GM12878 (cell line): ENCODE measurements at regions not wholly inside any gene's neighbourhood (a gene's known extent, or its start where the extent isn't known, plus 50 kb on each side); places are given as distances from the start of the nearest gene placed in this dataset.

Experiments used
- ATAC-seq: fragments of 200-7000 bp; cut with Tn5 transposase; 3 replicates; pipeline ENCODE4 v1.9.1; 2020; ENCODE audit warnings: mild to moderate bottlenecking, moderate library complexity
- BruUV-seq: library from RNA; stranded (reverse); fragments of 400-500 nt; replicated peaks from 2 replicates; lab custom pipeline; 2021; lab: Mats Ljungman, UMichigan
- CTCF ChIA-PET: fragments of 300-600 bp; sonication (Branson Sonifier 250); formaldehyde crosslinking; extraction: SDS; loops from one replicate; lab custom pipeline; 2021; ENCODE audit warnings: inconsistent platforms; lab: Yijun Ruan, JAX
- POLR2A ChIA-PET: fragments of 350-600 bp; formaldehyde crosslinking; extraction: SDS; loops from one replicate; lab custom pipeline; 2021; ENCODE audit warnings: inconsistent platforms; lab: Charles Lee
- RAD21 ChIA-PET: fragments of 300-600 bp; sonication (Branson Sonifier 250); formaldehyde crosslinking; loops from one replicate; lab custom pipeline; 2023; ENCODE audit warnings: antibody characterized with exemption; ENCODE audit not compliant: unreplicated experiment; lab: Charles Lee
- SMC1A ChIA-PET: fragments of 300-600 bp; sonication (Branson Sonifier 250); formaldehyde crosslinking; loops from one replicate; lab custom pipeline; 2023; ENCODE audit not compliant: unreplicated experiment, uncharacterized antibody; lab: Charles Lee
- DNase-seq: peaks from one replicate; pipeline ENCODE4 v3.0.0-alpha.2; 2011; ENCODE audit warnings: low read depth, low spot score
- FAIRE-seq: peaks from 3 replicates; lab custom pipeline; 2011; peaks lifted over from hg19 to GRCh38; lab: Jason Lieb, UNC
- H2AFZ ChIP-seq: 2 replicates; pipeline ENCODE4 v1.6.0; 2011; ENCODE audit warnings: low read depth, low read length, control low read depth; ENCODE audit not compliant: control insufficient read depth
- H3K27ac ChIP-seq: 2 replicates; pipeline ENCODE4 v1.5.1; 2011; ENCODE audit warnings: control low read depth; ENCODE audit not compliant: control insufficient read depth, insufficient read depth
- H3K27me3 ChIP-seq, 2 experiments: replicated peaks in 1 of 2; 2 replicates each; pipeline versions ENCODE4 v1.6.0 to v1.6.1; 2011; ENCODE audit warnings: low read length in 1 of 2; ENCODE audit not compliant: control insufficient read depth in 2 of 2, insufficient read depth in 2 of 2
- H3K36me3 ChIP-seq, 2 experiments: 2 replicates each; pipeline ENCODE4 v1.5.1; 2011; ENCODE audit warnings: low read length in 1 of 2; ENCODE audit not compliant: control insufficient read depth in 2 of 2, insufficient read depth in 2 of 2
- H3K4me1 ChIP-seq: 2 replicates; pipeline ENCODE4 v1.6.1; 2011; ENCODE audit warnings: mild to moderate bottlenecking, low read length, moderate library complexity, mixed read lengths; ENCODE audit not compliant: control insufficient read depth, insufficient read depth
- H3K4me2 ChIP-seq: 2 replicates; pipeline ENCODE4 v1.6.0; 2011; ENCODE audit warnings: control low read depth; ENCODE audit not compliant: control insufficient read depth, insufficient read depth
- H3K4me3 ChIP-seq: fragments of 200-600 bp; sonication (generic); 2 replicates; pipeline ENCODE4 v1.5.1; 2016
- H3K79me2 ChIP-seq: 2 replicates; pipeline ENCODE4 v1.6.0; 2011; ENCODE audit warnings: low read length; ENCODE audit not compliant: control insufficient read depth, insufficient read depth
- H3K9ac ChIP-seq: 2 replicates; pipeline ENCODE4 v1.8.0; 2011; ENCODE audit warnings: low read length, control low read depth, mixed read lengths; ENCODE audit not compliant: control insufficient read depth, insufficient read depth
- H3K9me3 ChIP-seq: replicated peaks from 3 replicates; pipeline ENCODE4 v1.5.1; 2011; ENCODE audit warnings: mild to moderate bottlenecking, low read length; ENCODE audit not compliant: control insufficient read depth, insufficient read depth
- H4K20me1 ChIP-seq: 2 replicates; pipeline ENCODE4 v1.6.0; 2011; ENCODE audit not compliant: control insufficient read depth, insufficient read depth
- ATF2 ChIP-seq: IDR thresholded peaks from 2 replicates; pipeline ENCODE4 v1.6.1; 2012; ENCODE audit warnings: low read length, inconsistent platforms
- BCL11A ChIP-seq: IDR thresholded peaks from 2 replicates; pipeline ENCODE4 v1.6.1; 2011; ENCODE audit warnings: low read depth, low read length
- CREM ChIP-seq: IDR thresholded peaks from 2 replicates; pipeline ENCODE4 v1.6.1; 2014; ENCODE audit warnings: antibody characterized with exemption, low read depth
- E2F8 ChIP-seq: fragments of 450-650 bp; IDR thresholded peaks from 2 replicates; pipeline ENCODE4 v1.6.1; 2018; ENCODE audit warnings: mild to moderate bottlenecking, low read depth, moderate library complexity; ENCODE audit not compliant: partially characterized antibody
- EED ChIP-seq: sonication (generic); IDR thresholded peaks from 2 replicates; pipeline ENCODE4 v1.6.1; 2016; ENCODE audit warnings: antibody characterized with exemption, low read depth
- IKZF2 ChIP-seq, 2 experiments: fragments of 450-650 bp; IDR thresholded peaks; 2 replicates each; pipeline ENCODE4 v1.6.1; 2017; ENCODE audit warnings: mild to moderate bottlenecking in 2 of 2, moderate library complexity in 2 of 2
- IRF4 ChIP-seq: IDR thresholded peaks from 2 replicates; pipeline ENCODE4 v1.6.1; 2011; ENCODE audit warnings: low read depth, low read length
- MEF2B ChIP-seq: fragments of 450-650 bp; IDR thresholded peaks from 2 replicates; pipeline ENCODE4 v1.6.1; 2018; ENCODE audit warnings: mild to moderate bottlenecking, moderate library complexity; ENCODE audit not compliant: partially characterized antibody, poor library complexity, severe bottlenecking
- NFIC ChIP-seq: IDR thresholded peaks from 2 replicates; pipeline ENCODE4 v1.6.1; 2012; ENCODE audit warnings: low read depth, mild to moderate bottlenecking, inconsistent platforms, low read length, moderate library complexity
- PKNOX1 ChIP-seq: fragments of 450-650 bp; IDR thresholded peaks from 2 replicates; pipeline ENCODE4 v1.6.1; 2016; ENCODE audit warnings: mild to moderate bottlenecking
- RAD21 ChIP-seq: IDR thresholded peaks from 2 replicates; pipeline ENCODE4 v1.6.1; 2011; ENCODE audit warnings: mild to moderate bottlenecking, low read depth, low read length, moderate library complexity; ENCODE audit not compliant: insufficient read depth
- RFX5 ChIP-seq: IDR thresholded peaks from 2 replicates; pipeline ENCODE4 v1.6.1; 2011; ENCODE audit warnings: low read depth, low read length, improper control_type of control experiment
- RUNX3 ChIP-seq: IDR thresholded peaks from 2 replicates; pipeline ENCODE4 v1.6.1; 2012; ENCODE audit warnings: low read length, inconsistent platforms
- SIX5 ChIP-seq: IDR thresholded peaks from 2 replicates; pipeline ENCODE4 v1.6.1; 2011; ENCODE audit warnings: mild to moderate bottlenecking, low read depth, low read length, moderate library complexity; ENCODE audit not compliant: severe bottlenecking
- SMARCA5 ChIP-seq: fragments of 450-650 bp; IDR thresholded peaks from 2 replicates; pipeline ENCODE4 v1.6.1; 2017; ENCODE audit warnings: mild to moderate bottlenecking
- TCF7 ChIP-seq: IDR thresholded peaks from 2 replicates; pipeline ENCODE4 v1.6.1; 2014; ENCODE audit warnings: antibody characterized with exemption, borderline replicate concordance
- ZNF384 ChIP-seq: IDR thresholded peaks from 2 replicates; pipeline ENCODE4 v1.6.1; 2012; ENCODE audit warnings: low read depth, mild to moderate bottlenecking, low read length, improper control_type of control experiment, borderline replicate concordance
- WGBS: methylation state at CpG from one replicate; pipeline ENCODE4 v1.1.6; 2016; ENCODE audit warnings: low lambda C conversion rate; ENCODE audit not compliant: insufficient replicate concordance, insufficient coverage; ENCODE audit errors: missing lambda C conversion rate; 5-methylcytosine and 5-hydroxymethylcytosine counted together
- in situ Hi-C: fragments of 300-500 bp; cut with MboI; formaldehyde crosslinking; loops from 9 replicates; pipeline ENCODE4 v1.14.3; 2018; ENCODE audit warnings: mixed read lengths
- intact Hi-C: fragments of 100-400 bp; cut with micrococcal nuclease; formaldehyde crosslinking; loops from one replicate; pipeline ENCODE4 v1.14.2; 2022; ENCODE audit not compliant: unreplicated experiment

GRCh38 chr4:36990128-36990872, 254.2 kb upstream of the NWD2 start:
- SMC1A ChIA-PET = no interaction called here
- POLR2A ChIA-PET = no interaction called here
- Histone ChIP-seq H2AFZ (no peak overlapping the region), H3K9ac (no peak overlapping the region), H3K79me2 (no peaks in the 10 kb centered on the region), H3K27me3 (no peaks in the 10 kb centered on the region), H3K4me1 (peaks cover 7% of the 10 kb centered on the region; the same call in 1 of the 2 replicates), H4K20me1 (no peaks in the 10 kb centered on the region), H3K4me2 (no peak overlapping the region), H3K27ac (no peak overlapping the region), H3K4me3 (no peak overlapping the region), H3K36me3 (no peaks in the 10 kb centered on the region), H3K9me3 (no peaks in the 10 kb centered on the region)
- in situ Hi-C loops = no loop called here
- CTCF ChIA-PET = no interaction called here
- FAIRE-seq (peak; percentile 88), DNase-seq (no peak), ATAC-seq (peak; percentile 98)
- 16% methylated on average over 3 of the region's 3 CpGs for WGBS
- RAD21 ChIA-PET = no interaction called here
- BruUV-seq = no TSS peak
- intact Hi-C loops = no loop called here
- no peak for TF ChIP-seq SIX5
- peak; percentile 68; the same call in 1 of the 2 replicates for TF ChIP-seq NFIC
- TF ChIP-seq ATF2 = peak; percentile 71
- TF ChIP-seq SMARCA5 = 0 out of 2 replicates have a peak, but pooled peaks have one; percentile 30
- TF ChIP-seq RUNX3 = peak; percentile 71
- 0 out of 2 replicates have a peak, but pooled peaks have one; percentile 30 for TF ChIP-seq CREM
- TF ChIP-seq ZNF384 = peak; percentile 70
- TF ChIP-seq IRF4 = peak; percentile 82; the same call in 1 of the 2 replicates
- no peak for TF ChIP-seq E2F8
- 0 out of 2 replicates have a peak, but pooled peaks have one; percentile 62 for TF ChIP-seq BCL11A
- peak; percentile 66 for TF ChIP-seq MEF2B
- TF ChIP-seq RAD21 = peak; percentile 19; the same call in 1 of the 2 replicates
- peak; percentile 47; the same call in 1 of the 2 replicates for TF ChIP-seq EED
- TF ChIP-seq TCF7 = 0 out of 2 replicates have a peak, but pooled peaks have one; percentile 10
- no peak for TF ChIP-seq RFX5
- no peak for TF ChIP-seq PKNOX1
- peak in 1 of 2 experiments; percentile 28; a peak in 1 of 4 replicates for TF ChIP-seq IKZF2 (IDR thresholded peaks at IDR 0.05)
